G401.6 (cell line): ENCODE measurements at regions not wholly inside any gene's neighbourhood (a gene's known extent, or its start where the extent isn't known, plus 50 kb on each side); places are given as distances from the start of the nearest gene placed in this dataset.
"Not testable (repeated sequence)": the region's sequence is repeated elsewhere in the genome, so short reads cannot be mapped to it uniquely, and the experiment has no call there.

Source experiments
- FAIRE-seq: peaks from 2 replicates; lab custom pipeline; 2012; peaks lifted over from hg19 to GRCh38; lab: Jason Lieb, UNC

- FAIRE-seq = not testable (repeated sequence)
These were observed 373.1 kb downstream of the CDH10 start for GRCh38 chr5:24271702-24272118.

DNA sequence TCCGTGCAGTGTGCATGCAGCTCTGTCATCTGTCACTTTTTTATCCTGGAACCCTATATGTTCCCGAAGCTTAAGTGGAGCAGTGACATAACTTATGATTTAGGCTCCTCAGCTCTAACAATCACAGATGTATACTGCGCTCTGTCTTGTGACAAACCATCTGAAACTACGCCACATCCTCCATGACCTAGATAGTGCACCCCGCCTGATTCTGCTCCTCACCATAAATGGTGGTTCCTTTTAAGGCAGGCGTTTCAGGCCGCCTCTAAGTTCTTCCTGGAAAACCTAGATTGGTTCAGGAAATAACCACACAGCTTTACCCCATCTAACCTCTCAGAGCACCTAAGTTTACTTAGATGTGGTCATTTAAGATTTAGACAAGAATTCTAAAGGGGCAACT lies 372.0 kb downstream of the CDH10 start:
- FAIRE-seq = no peak

DNA sequence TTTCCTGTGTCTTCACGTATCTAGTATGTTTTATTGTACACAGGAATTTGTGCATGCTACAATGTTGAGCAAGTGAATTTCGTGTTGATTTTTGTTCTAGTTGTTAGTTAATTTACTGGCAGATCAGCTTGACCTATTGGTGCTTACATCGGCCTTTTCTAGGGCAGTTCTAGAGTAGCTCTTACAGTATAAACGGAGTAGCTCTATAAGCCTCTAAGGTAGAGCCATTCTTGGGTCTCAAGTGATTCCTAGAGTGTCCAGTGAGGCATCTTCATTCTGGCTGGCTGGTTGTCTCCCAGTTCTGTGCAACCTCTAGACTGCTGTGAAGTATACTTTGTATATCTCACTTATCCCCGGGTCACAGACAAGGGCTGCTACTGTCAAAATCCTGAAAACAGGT lies 364.6 kb downstream of the CDH10 start:
- FAIRE-seq = no peak

GRCh38 chr5:24281818-24282217 lies 363.0 kb downstream of the CDH10 start:
- FAIRE-seq = no peak

DNA sequence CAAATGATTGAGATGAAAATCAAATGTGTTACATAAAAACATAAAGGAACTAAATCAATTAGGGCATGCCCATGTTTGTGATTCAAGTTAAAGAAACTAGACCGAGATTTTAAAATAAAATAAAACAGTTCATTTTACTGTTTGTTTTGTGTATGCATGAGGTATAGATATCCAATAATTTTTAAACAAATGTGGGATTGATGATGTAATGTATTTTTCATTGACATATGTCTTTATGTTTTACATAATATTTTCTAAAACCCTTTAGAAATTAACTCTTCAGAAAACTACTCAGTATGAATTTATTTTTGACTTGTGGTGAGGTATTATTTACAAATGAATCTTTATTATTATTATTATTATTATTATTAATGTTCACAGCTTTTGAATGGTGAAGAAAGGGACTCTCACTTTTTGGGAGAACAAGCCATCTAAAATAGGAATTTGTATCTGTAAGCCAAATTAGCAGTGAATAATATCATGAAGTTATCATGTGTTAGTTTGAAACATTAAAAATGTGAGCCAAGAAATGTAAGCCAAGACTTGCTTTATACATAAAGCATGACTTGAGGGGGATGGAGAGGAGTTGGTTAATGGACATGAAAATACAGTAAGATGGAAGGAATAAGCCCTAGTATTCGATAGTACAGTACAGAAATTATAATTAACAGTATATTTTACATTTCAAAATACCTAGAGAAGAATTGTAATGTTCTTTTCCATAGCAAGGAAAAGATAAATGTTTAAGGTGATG lies 355.0 kb downstream of the CDH10 start:
- FAIRE-seq = no peak

GRCh38 chr5:24290536-24290935 lies 354.2 kb downstream of the CDH10 start:
- FAIRE-seq = no peak

DNA sequence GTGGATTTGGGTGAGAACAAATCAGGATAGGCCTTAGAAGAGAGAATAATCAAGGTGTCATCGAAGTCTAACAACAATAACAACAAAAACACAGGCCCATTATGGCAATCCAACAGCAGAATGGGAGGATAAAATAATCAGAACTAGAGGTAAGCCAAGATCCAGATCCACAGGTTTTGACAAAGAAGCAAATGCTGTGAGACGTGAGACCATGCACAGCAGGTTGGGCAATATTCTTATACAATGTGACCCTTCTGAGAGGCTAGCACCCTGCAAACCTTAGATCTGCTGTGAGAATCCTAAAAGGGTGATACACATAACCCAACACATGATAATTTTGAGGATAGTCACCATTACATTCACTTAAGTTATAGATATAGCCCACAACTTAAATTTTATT lies 352.9 kb downstream of the CDH10 start:
- FAIRE-seq = no peak

GRCh38 chr5:24294333-24294732 lies 350.4 kb downstream of the CDH10 start:
- FAIRE-seq = no peak

DNA sequence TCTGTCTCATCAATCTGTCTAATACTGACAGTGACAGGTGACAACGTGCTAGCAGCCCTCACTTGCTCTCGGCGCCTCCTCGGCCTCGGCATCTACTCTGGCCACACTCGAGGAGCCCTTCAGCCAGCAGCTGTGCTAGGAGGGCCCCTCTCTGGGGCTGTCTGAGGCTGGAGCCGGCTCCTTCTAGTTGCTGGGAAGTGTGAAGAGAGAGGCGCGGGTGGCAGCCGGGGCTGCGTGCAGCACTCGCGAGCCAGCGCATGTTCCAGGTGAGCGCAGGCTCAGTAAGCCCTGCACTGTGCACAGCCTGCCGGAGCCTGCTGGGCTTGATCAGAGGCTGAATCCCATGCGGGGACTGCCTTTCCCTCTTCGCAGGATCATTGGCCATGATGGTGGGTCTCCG lies 330.7 kb downstream of the CDH10 start:
- FAIRE-seq = no peak

DNA sequence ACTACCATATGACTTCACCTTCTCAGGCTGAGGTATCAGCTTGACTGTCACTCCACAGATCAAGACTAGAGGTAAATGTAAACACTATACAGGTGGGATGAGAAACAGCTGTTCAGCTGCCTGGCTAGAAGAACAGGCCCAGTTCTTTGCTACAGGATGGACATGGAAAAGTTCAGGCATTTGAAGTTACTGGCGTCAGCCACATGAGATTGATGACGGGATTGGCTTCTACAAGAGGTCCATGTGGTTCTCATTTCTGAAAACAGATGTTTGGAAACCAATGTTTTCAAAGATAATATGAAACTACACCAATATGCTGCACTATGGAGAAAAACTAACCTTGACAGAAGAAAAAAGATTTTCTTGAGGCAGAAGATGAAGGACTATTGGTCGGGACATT lies 324.1 kb downstream of the CDH10 start:
- FAIRE-seq = no peak

GRCh38 chr5:24325306-24325832 lies 319.4 kb downstream of the CDH10 start:
- FAIRE-seq = no peak

- no peak for FAIRE-seq
These were observed 313.2 kb downstream of the CDH10 start for GRCh38 chr5:24331531-24331930.

DNA sequence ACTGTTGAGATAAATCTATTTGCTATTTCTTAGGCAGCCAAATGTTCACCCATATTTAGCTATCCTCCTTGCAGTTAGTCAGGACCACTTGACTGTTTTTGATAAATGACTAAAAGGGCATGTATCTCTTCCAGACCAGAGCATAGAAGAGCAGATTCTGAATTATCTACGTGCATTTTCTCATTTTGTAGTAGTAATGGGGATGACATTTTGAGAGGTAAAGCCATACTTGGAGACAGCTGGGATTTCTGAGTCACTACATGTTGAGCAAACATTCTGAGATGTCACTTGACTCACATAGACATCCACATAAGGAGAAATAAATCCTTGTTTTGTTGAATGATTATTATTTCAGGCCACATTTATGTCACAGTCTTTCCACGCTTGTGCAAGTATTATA lies 297.6 kb downstream of the CDH10 start:
- FAIRE-seq = no peak

DNA sequence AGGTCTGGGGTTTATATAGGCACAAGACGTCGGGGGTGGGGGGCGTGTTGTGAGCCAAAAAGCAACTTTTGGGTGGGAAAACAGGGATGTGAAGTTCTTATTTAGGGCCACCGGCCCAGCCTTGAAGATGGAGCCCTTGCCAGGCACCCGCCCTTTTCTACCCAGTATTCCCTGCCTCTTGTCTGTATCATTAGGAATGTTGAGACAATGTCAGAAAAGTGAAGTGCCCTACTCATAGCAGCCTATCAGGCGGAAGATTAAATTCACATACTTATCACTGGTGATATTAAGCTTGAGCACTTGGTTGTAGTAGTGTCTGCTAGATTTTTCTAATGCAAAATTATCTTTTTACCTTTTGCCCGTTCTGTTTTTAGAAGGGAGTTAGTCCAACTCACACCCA lies 293.5 kb downstream of the CDH10 start:
- FAIRE-seq = no peak

DNA sequence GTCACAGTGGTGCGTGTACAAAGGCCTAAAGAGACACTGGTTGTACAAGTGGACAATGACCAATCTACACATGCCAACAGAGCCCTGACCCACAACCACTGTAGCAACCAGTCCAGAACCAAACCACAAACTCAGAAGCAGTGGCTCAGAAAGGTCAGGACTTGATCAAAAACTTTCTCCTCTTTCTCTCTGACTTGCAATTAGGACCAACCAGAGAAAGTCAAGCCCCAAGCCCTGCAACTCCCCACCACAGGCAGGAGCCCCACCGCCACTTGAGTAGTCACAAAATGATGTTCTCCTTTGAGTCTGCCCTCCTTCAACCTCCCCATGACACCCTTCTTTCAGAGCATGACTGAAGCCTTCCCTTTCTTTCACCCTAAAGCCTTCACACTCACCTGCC lies 291.8 kb downstream of the CDH10 start:
- FAIRE-seq = no peak

GRCh38 chr5:24353611-24354010 lies 291.2 kb downstream of the CDH10 start:
- FAIRE-seq = no peak

- no peak for FAIRE-seq
These were observed 280.8 kb downstream of the CDH10 start for GRCh38 chr5:24363789-24364481.

DNA sequence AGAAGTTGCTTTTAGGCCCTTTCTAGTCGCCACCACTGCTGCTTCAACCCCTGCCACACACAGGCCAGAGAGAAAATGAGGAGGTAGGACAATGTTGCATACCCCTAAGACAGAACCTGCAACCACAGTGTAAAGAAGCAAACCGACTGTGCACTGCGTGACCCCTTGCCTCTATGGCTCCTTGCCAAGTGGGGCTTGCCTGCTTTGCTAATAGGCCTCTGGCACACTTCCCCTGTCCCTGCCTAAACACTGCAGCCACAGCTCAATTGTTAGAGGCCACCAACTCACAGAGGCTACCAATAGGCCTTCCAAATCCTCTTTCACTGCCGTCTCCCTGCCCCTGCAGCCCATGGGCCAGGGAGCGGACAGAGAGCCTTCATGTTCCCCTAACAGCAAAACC lies 280.1 kb downstream of the CDH10 start:
- FAIRE-seq = no peak

- FAIRE-seq = no peak
These were observed 279.4 kb downstream of the CDH10 start for GRCh38 chr5:24365406-24365805.

GRCh38 chr5:24367216-24367615 lies 277.6 kb downstream of the CDH10 start:
- FAIRE-seq = no peak

GRCh38 chr5:24368115-24368514 lies 276.7 kb downstream of the CDH10 start:
- no peak for FAIRE-seq

DNA sequence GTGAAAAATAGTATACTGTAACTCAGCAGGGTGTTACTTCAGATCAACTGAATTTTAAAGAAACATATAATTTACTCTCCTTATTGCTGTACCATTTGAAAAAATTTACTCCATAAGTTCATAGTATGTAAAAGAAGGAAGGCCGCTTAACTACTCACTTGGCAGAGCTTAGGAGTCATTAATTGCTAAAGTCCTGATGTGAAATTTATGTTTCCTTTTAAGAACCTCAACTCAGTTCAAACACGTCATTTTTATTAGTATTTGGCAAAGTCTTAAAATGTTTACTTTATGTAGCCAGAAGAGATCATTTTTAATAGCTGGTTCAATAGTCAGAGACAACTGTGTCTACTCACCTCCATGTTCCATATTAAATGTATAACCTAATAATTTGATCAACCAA lies 268.6 kb downstream of the CDH10 start:
- no peak for FAIRE-seq

DNA sequence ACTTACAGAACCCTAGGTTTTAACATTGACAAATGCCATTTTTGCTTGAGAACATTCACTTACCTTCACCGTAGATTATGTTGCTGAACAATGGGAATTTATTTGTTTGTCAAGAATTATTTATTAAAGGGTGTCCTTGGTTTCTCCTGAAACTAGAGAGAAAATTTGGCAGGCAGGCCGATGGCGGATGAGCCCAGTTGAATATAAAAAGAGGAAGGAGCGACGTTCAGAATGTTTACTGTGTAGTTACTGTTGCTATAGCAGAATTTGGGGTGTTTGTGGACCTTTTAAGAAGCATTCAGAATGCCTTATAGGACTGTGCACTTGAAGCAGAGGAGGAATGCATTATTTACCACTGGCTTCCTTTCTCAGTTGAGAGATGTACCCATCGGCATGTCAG lies 268.2 kb downstream of the CDH10 start:
- FAIRE-seq = no peak
